WTC11 (cell line): ENCODE measurements at regions not wholly inside any gene's neighbourhood (a gene's known extent, or its start where the extent isn't known, plus 50 kb on each side); places are given as distances from the start of the nearest gene placed in this dataset.

ENCODE experiments used
- ATF3 ChIP-seq: sonication (generic); formaldehyde crosslinking; conservative IDR thresholded peaks from 2 replicates; pipeline ENCODE4 v1.8.1; 2022; ENCODE audit warnings: mild to moderate bottlenecking, missing genetic modification reagents
- CTCF ChIP-seq: fragments of 200-600 bp; IDR thresholded peaks from 2 replicates; pipeline ENCODE4 v1.8.0; 2022; ENCODE audit warnings: antibody characterized with exemption
- NR3C1 ChIP-seq: sonication (generic); formaldehyde crosslinking; conservative IDR thresholded peaks from 2 replicates; pipeline ENCODE4 v1.8.1; 2023; ENCODE audit warnings: low read depth, mild to moderate bottlenecking, missing genetic modification reagents
- ZNF263 ChIP-seq: sonication (generic); formaldehyde crosslinking; IDR thresholded peaks from 2 replicates; pipeline ENCODE4 v1.8.1; 2022; ENCODE audit warnings: low read depth, mild to moderate bottlenecking, moderate library complexity, missing genetic modification reagents

DNA sequence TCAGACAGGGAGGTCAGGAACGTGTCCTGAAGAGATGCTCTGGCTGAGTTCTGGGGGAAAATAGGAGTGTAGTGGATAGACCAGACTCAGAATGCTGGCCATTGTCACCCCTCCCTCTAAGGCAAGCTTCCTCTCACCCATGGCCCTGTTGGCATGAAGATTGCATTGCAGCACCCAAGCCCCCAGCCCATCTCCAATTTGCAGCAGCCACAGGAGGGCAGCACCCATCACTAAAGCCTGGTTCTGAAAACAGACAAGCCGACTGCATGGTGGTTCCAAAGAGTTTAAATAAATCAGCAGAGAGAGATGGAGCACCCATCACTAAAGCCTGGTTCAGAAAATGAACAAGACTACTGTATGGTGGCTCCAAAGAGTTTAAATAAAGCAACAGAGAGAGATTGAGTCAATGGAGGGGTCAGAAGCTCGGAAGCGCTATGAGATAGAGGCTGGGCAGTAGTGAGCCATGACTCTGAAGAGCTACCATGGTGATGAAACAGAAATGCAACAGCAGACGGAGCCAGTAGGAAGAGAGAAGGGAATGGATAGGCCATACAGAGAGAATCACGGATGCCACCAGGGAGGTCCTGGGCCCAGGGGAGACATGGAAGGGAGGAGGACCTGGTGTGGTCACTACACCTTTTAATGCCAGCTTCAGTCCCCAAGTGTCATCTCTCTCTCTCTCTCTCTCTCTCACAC lies 237.9 kb upstream of the MYO3A start:
- TF ChIP-seq ZNF263 (CRISPR knock-in tag), result no peak
- TF ChIP-seq CTCF, result no peak
- TF ChIP-seq NR3C1 (CRISPR knock-in tag), result no peak
- no peak for TF ChIP-seq ATF3 (CRISPR knock-in tag)
